DND-41 (cell line): ENCODE measurements at regions not wholly inside any gene's neighbourhood (a gene's known extent, or its start where the extent isn't known, plus 50 kb on each side); places are given as distances from the start of the nearest gene placed in this dataset.
"Not testable (repeated sequence)": the region's sequence is repeated elsewhere in the genome, so short reads cannot be mapped to it uniquely, and the experiment has no call there.

ENCODE experiments used
- ATAC-seq: fragments of 200-7000 bp; cut with Tn5 transposase; 3 replicates; pipeline ENCODE4 v1.9.1; 2021; ENCODE audit warnings: low read depth; ENCODE audit not compliant: insufficient read depth
- DNase-seq: peaks from one replicate; pipeline ENCODE4 v3.0.0-alpha.2; 2020
- H2AFZ ChIP-seq: 2 replicates; pipeline ENCODE4 v1.6.0; 2012; ENCODE audit warnings: low read depth, low read length
- H3K27ac ChIP-seq: 2 replicates; pipeline ENCODE4 v1.5.1; 2012; ENCODE audit warnings: low read length, inconsistent platforms
- H3K27me3 ChIP-seq: fragments of 200-600 bp; sonication (generic); 2 replicates; pipeline ENCODE4 v1.6.0; 2012; ENCODE audit warnings: low read length, mild to moderate bottlenecking, inconsistent platforms; ENCODE audit not compliant: insufficient read depth, poor library complexity
- H3K36me3 ChIP-seq: 2 replicates; pipeline ENCODE4 v1.5.1; 2012; ENCODE audit warnings: low read length, inconsistent platforms; ENCODE audit not compliant: insufficient read depth
- H3K4me1 ChIP-seq: 2 replicates; pipeline ENCODE4 v1.5.1; 2012; ENCODE audit warnings: mild to moderate bottlenecking, low read length; ENCODE audit not compliant: insufficient read depth
- H3K4me2 ChIP-seq: 2 replicates; pipeline ENCODE4 v1.6.0; 2012; ENCODE audit warnings: mild to moderate bottlenecking, moderate library complexity, low read length, inconsistent platforms; ENCODE audit not compliant: insufficient read depth
- H3K4me3 ChIP-seq, 2 experiments: fragments of 200-600 bp in 1 of 2; shearing (Covaris generic) in 1 of 2; 2 replicates each; pipeline ENCODE4 v1.5.1; 2012 to 2016; ENCODE audit warnings: inconsistent platforms in 2 of 2, low read length in 2 of 2, mild to moderate bottlenecking in 2 of 2, low read depth in 1 of 2, moderate library complexity in 1 of 2
- H3K79me2 ChIP-seq: 2 replicates; pipeline ENCODE4 v1.6.0; 2012; ENCODE audit warnings: low read length, inconsistent platforms; ENCODE audit not compliant: insufficient read depth
- H3K9ac ChIP-seq: 2 replicates; pipeline ENCODE4 v1.6.0; 2012; ENCODE audit warnings: low read depth, mild to moderate bottlenecking, inconsistent platforms, low read length, moderate library complexity
- H3K9me3 ChIP-seq: 2 replicates; pipeline ENCODE4 v1.5.1; 2012; ENCODE audit warnings: low read length, moderate library complexity, mild to moderate bottlenecking, inconsistent platforms; ENCODE audit not compliant: insufficient read depth, severe bottlenecking
- H4K20me1 ChIP-seq: 2 replicates; pipeline ENCODE4 v1.6.0; 2012; ENCODE audit warnings: low read length; ENCODE audit not compliant: insufficient read depth
- CTCF ChIP-seq: IDR thresholded peaks from 2 replicates; pipeline ENCODE4 v1.5.1; 2012; ENCODE audit warnings: borderline replicate concordance, low read length, moderate library complexity, mild to moderate bottlenecking; ENCODE audit not compliant: poor library complexity, severe bottlenecking; ENCODE audit errors: extremely low read depth
- EZH2 ChIP-seq: IDR thresholded peaks from 3 replicates; pipeline ENCODE4 v1.6.1; 2012; ENCODE audit warnings: borderline replicate concordance, low read depth, mild to moderate bottlenecking, moderate library complexity, low read length, inconsistent platforms; ENCODE audit not compliant: severe bottlenecking

GRCh38 chr18:10100196-10100595 lies 186.4 kb downstream of the VAPA start:
- Histone ChIP-seq H3K9me3 (no peaks in the 10 kb centered on the region), H4K20me1 (no peaks in the 10 kb centered on the region), H3K27ac (no peak overlapping the region), H3K4me3 (no peak overlapping the region), H2AFZ (no peak overlapping the region), H3K9ac (no peak overlapping the region), H3K27me3 (no peaks in the 10 kb centered on the region), H3K79me2 (no peaks in the 10 kb centered on the region), H3K36me3 (no peaks in the 10 kb centered on the region), H3K4me1 (no peaks in the 10 kb centered on the region), H3K4me2 (no peak overlapping the region)
- DNase-seq (no peak), ATAC-seq (no peak)
- TF ChIP-seq CTCF, result no peak
- TF ChIP-seq EZH2, result no peak

- no peak for TF ChIP-seq EZH2
- no peak for TF ChIP-seq CTCF
- no peak overlapping the region for H2AFZ ChIP-seq
- no peak for ATAC-seq
- no peaks in the 10 kb centered on the region for H3K36me3 ChIP-seq
- H3K9me3 ChIP-seq, result no peaks in the 10 kb centered on the region
- no peak overlapping the region for H3K27ac ChIP-seq
- H3K79me2 ChIP-seq, result no peaks in the 10 kb centered on the region
- H4K20me1 ChIP-seq, result no peaks in the 10 kb centered on the region
- no peak overlapping the region for H3K4me3 ChIP-seq
- no peaks in the 10 kb centered on the region for H3K27me3 ChIP-seq
- H3K4me2 ChIP-seq, result no peak overlapping the region
- no peak overlapping the region for H3K9ac ChIP-seq
- H3K4me1 ChIP-seq, result no peaks in the 10 kb centered on the region
- no peak for DNase-seq
Observed at GRCh38 chr18:10100941-10101701, 187.3 kb downstream of the VAPA start.

- Histone ChIP-seq H3K27ac (no peak overlapping the region), H3K9me3 (no peaks in the 10 kb centered on the region), H2AFZ (no peak overlapping the region), H3K27me3 (no peaks in the 10 kb centered on the region), H3K79me2 (no peaks in the 10 kb centered on the region), H3K4me3 (no peak overlapping the region), H3K4me2 (no peak overlapping the region), H4K20me1 (no peaks in the 10 kb centered on the region), H3K36me3 (no peaks in the 10 kb centered on the region), H3K4me1 (no peaks in the 10 kb centered on the region), H3K9ac (no peak overlapping the region)
- ATAC-seq, result peak; percentile 62
- TF ChIP-seq CTCF (no peak), EZH2 (no peak)
- DNase-seq, result peak; percentile 10
Observed at GRCh38 chr18:10101729-10102128, 187.9 kb downstream of the VAPA start.

- H3K4me3 ChIP-seq, DNase-seq, ATAC-seq, H3K27me3 ChIP-seq, H3K79me2 ChIP-seq, H3K9me3 ChIP-seq, H3K4me2 ChIP-seq, H3K4me1 ChIP-seq, H3K9ac ChIP-seq, H3K36me3 ChIP-seq, H4K20me1 ChIP-seq, H3K27ac ChIP-seq, H2AFZ ChIP-seq: not testable (repeated sequence)
Observed at GRCh38 chr18:10105118-10105517, 191.3 kb downstream of the VAPA start.
